ENCODE measurements at regions not wholly inside any gene's neighbourhood (a gene's known extent, or its start where the extent isn't known, plus 50 kb on each side); places are given as distances from the start of the nearest gene placed in this dataset.

GRCh38 chr2:158009399-158009798, 92.3 kb upstream of the UPP2 start:
- no peak for DNase-seq

- peak in 1 of 51 donors; percentile 9 for DNase-seq
Measured at GRCh38 chr2:158006961-158007719, 94.5 kb upstream of the UPP2 start.

DNA sequence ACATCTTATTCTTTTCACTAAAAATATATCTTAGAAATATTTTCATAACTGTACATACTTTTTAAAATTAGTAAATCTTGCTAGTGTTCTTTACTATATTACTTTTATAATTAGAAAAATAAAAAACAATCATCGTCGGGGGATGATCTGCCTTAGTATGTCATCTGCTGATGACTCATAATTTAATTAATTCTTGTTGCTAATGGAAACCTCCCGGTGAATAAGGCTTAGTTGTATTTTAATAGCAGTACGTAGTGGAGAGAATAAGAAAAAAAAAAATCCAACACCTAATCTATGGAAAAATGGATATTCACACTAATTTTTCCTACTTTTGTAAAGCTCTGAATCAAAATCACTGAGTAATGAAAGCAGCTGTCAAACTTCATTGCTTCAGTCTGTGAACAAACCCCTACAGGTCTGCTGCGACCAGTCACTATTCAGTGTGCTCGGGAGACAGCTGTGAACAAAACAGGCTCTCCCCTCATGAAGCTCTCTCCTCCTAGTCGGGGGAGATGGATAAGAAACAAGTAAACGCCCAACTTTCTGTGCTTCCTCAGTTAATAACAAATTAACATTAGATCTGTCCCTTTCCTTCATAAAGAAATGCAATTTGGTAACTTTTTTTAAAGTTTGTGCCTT, 97.4 kb upstream of the UPP2 start:
- no peak for DNase-seq

DNA sequence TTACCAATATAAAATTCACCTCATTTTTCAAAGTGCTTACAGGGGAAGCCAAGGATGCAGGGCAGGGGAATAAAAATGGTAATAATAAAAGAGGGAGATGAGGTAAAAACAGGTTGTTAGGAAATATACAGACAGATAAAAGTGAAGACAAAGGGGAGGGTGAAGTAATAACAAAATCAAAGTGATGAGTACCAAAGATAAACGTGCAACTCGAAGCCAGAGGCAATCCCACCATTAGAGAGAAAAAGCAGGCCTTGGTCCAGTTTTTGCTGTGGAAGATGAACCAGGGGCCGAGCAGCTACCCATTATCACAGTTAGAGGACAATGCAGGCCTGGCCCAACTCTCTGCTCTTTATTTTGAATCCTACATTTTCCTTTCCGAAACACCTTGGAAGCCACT, 99.6 kb upstream of the UPP2 start:
- no peak for DNase-seq

DNA sequence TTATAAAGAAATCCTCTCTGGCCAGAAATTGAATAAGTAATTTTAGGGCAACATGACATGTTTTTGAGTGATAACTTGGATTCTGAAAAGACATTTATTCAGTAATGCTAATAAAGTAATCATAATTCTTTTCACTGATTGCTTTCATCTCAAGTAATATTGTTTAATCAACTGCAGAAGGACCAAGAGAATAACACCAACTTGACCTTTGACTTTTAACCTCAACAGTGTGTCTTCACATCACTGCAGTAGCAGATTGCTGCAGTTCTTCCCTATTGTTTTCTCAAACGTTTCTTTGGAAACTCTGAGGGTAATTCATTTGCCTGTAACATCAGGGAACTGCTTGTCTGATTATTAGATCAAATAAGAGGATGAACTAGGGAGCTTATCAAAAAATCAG, 104.9 kb upstream of the UPP2 start:
- no peak for DNase-seq

DNA sequence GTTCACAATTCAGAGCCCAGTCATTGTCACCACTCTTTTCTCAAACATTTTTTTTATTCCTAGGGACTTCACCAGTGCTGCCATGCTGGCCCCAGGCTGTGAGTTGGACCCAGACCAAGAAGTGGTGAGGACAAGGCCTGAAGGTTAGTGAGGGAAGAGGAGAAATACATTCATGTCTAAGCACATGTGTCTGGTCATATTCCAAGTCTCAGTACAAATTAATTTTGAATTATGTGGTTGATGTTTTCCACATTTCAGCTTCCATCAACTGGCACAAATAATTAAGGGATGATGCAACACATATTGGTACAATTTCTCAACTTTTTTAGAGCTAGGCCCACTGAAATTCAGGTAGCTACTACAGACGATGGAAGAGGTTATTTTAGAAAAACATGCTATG, 106.6 kb upstream of the UPP2 start:
- no peak for DNase-seq

DNA sequence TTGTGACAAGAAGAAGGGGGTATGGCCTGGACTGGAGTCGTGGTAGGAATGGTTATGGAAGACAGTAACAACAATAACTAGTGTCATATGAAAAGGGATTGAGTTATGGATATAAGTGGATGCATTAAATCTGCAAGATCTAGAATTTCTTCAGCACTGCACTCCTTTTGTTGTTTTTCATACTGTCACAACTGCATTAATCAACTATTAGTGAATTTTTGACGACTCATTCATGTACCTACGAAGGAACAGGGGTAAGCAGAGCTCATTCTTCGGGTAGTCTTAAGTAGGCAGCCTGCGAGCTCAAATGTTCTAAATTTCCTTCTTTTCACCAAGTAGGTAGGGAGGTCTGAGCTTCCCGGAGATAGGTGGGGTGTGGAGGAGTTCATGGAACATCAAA, 109.7 kb upstream of the UPP2 start:
- peak in 1 of 51 donors; percentile 35 for DNase-seq

DNA sequence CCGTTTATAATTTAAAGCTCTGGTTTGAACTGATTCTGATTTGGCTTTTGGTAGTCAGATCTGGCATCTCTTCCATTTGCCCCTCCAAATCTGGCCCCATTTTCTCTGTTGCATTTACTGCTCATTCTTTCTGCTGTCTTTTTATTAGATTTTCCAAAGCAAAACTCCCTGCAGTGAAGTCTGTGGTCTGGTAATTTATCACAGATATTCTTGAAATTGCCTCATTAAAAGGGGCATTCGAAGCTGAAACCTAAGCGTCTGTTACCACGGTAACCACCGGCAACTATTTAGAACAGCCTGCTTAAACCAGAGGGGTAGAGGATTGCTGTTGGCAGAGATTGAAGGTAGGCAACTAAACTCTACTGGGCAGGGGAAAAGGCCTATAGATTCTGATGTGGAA, 111.5 kb upstream of the UPP2 start:
- DNase-seq: no peak

DNA sequence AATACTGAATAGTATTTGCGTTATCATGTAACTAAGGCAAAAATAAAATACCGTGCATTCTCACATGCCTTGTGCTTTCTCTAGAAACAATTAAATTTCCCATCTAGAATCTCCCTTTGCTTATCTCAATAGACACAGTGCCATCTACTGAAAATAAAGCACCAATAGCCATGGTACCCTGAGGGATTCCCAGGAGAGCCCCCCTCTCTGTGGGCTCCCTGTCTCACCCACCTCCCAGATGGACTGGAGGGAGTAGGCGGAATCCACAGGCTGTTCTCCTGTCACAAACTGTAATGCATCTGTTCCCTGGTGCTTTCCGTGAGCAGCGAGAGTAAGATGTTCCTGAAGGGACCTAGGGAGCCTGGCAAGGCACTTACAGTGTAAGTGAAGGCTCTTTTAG, 112.4 kb upstream of the UPP2 start:
- peak in 1 of 51 donors; percentile 38 for DNase-seq

DNA sequence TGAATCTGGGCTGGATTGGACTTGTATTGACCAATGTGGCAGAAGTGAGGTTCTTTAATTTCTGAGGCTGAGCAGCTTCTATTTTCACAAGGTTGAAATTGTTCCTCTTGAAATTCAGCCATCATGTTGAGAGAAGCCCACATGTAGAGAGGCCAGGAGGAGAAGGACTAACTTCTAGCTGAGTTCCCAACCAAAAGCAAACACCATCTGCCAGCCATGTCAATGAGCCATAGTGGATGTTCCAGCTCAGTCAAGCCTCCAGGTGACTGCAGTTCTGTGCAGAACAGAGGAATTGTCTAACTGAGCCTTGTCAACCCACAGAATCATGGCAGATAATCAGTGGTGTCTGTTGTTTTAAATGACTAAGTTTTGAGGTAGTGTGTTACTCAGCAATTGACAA, 110.6 kb upstream of the ACVR1 start:
- DNase-seq: no peak

DNA sequence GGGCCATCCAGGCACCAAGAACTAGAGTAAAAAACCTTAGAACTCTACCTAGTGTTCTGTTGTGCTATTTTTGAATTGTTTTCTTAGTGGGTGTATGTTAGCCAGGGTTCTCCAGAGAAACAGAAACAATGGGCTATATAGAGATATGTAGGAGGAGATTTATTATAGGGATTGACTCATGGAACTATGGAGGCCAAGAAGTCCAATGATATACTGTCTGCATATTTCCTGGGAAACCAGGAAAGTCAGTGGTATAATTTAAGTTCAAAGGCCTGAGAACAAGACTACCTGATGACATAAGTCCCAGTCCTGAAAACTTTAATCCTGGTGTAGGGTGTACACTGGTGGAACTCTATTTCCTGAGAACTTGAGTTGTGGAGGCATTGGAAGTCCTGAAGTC, 108.7 kb upstream of the ACVR1 start:
- DNase-seq: no peak

- no peak for DNase-seq
Measured at GRCh38 chr2:157980020-157980419, 103.9 kb upstream of the ACVR1 start.

DNA sequence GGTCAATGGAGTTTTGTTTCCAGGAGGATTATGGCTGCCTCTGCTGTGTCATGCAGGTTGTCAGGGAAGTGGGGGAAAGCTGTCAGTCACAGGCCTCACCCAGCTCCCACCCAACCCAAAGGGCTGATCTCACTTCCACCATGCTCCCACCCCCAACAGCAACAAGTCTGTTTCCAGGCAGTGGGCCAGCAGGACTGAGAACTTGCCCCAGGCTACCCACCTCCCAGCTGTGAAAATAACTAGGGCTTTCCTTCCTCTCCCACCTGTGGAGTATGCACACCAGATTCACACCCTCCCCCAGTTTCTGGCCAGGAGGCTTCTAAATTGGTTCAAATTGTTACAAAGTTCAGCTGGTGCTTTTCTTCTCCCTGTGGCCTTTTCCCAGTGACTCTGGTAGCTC, 95.6 kb upstream of the ACVR1 start:
- no peak for DNase-seq

DNA sequence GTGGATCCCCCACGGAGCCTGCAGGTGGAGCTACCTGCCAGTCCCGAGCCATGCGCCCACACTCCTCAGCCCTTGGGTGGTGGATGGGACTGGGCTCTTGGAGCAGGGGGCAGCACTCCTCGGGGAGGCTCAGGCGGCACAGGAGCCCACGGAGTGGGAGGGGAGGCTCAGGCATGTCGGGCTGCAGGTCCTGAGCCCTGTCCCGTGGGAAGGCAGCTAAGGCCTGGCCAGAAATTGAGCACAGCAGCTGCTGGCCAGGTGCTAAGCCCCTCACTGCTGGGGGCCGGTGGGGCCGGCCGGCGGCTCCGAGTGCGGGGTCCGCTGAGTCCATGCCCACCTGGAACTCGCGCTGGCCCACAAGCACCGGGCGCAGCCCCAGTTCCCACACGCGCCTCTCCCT, 91.7 kb upstream of the ACVR1 start:
- no peak for DNase-seq

DNA sequence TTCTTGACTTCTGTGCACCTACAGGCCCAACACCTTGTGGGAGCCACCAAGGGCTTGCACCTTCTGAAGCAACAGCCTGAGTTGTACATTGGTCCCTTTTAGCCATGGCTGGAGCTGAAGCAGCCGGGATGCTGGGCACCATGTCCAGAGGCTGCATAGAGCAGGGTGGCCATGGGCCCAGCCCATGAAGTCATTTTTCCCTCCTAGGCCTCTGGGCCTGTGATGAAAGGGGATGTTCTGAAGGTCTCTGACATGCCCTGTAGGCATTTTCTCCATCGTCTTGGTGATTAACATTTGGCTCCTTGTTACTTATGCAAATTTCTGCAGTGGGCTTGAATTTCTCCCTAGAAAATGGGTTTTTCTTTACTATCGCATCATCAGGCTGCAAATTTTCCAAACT, 83.1 kb upstream of the ACVR1 start:
- DNase-seq: no peak

- no peak for DNase-seq
Measured at GRCh38 chr2:157957596-157957995, 81.5 kb upstream of the ACVR1 start.

DNA sequence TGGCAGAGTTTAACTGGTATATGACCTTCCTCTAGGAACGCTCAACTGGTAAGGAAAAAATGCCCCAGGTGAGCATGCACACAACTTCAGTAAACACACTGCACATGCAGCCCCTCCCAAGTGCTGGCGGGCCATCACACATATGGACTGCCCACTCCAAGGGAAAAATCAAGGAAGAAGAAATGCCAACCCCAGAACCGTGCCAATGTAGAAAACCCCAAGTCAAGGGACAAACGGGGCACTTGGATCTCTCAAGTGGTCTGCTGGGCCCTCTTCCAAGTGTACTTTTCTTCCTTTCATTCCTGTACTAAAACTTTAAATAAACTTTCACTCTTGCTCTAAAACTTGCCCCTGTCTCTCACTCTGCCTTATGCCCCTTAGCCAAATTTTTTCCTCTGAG, 76.4 kb upstream of the ACVR1 start:
- DNase-seq: no peak

DNA sequence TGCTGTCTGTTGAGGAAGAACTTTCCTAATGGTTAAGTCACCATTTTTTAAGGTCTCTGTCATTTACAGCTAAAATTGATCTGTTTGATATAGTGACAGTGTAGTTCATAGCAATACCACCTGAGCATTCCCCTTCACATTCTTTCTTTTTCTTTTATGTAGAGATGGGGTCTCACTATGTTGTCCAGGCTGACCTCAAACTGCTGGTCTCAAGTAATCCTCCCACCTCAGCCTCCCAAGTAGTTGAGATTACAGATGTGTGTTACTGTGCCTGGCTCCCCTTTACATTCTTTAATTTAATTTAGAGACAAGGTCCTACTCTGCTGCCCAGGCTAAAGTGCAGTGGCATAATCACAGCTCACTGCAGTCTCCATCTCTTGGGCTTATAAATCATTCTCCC, 72.7 kb upstream of the ACVR1 start:
- DNase-seq: no peak

DNA sequence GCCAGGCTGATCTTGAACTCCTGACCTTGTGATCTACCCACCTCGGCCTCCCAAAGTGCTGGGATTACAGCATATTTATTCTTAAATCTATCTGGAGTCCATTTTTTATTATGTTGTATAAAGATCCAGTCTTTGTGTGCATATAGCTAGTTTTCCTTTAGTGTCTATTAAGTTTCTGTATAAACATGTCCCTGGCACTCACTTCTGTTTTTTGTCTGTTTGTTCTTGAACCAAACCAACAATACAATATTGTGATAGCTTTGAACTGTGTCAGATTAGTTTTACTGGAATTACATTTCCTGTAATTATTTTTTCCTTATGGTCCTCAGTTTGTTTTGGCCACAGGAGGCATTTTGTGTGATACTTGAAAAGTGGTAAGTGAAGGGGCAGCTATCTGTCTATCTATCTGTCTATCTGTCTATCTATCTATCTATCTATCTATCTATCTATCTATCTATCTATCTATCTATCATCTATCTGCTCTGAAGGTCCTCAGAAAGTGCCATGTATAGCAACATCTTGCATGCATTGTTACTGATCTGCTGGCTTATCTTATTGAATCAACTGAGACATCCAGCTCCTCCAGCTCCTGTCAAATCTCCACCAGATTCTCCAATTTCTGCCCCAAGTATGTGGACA, 70.9 kb upstream of the ACVR1 start:
- no peak for DNase-seq

DNA sequence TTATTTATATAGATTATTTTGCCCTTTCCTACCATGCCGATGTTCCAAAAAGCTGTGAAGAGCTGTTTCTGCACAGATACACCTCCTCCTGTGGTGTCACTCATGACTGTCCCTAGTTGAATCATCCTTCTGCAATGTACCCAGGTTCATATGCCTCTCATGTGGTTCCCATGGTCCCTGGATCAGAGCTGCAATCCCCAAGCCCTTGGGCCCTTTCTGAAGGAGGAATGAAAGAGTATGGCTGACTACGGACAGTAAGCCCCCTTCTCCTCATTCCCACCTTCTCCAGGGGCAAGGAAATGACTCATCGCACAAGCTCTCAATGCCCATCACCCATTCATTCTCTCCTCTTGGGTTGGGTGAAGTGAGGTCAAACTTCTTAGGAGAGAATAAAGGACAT, 63.9 kb upstream of the ACVR1 start:
- no peak for DNase-seq

GRCh38 chr2:157938556-157938955, 62.4 kb upstream of the ACVR1 start:
- no peak for DNase-seq

- DNase-seq: no peak
Measured at GRCh38 chr2:157936406-157936805, 60.3 kb upstream of the ACVR1 start.

DNA sequence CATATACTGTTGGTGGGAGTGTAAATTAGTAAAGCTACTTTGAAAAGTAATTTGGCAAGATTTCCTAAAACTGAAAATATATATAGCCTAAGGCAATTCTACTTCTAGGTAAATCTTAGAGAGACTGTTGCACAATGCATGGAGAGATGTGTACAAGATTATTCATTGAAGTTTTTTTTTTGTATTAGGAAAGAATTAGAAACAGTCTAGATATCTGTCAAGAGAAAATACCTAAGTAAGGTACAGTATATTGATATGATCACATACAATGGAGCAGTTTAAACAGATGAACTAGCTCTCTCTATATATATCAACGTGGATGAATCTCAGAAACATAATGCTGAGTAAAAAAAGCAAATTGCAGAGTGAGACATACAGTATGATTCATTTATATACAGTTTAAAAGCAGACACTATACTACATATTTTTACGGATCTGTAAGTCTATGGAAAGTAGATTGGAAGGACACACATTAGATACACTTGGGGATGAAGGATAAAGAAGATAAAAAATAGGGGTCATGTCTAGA, 59.3 kb upstream of the ACVR1 start:
- no peak for DNase-seq

All from hypothalamus (tissue), 51 donors.